Mesenchymal stem cell (in vitro differentiated cells and primary cell): ENCODE measurements at regions not wholly inside any gene's neighbourhood (a gene's known extent, or its start where the extent isn't known, plus 50 kb on each side); places are given as distances from the start of the nearest gene placed in this dataset.

Experiments used
- DNase-seq: peaks from one replicate; pipeline ENCODE4 v3.0.0-alpha.2; 2013
- H2AFZ ChIP-seq: one replicate; pipeline ENCODE4 v1.6.1; 2013; ENCODE audit warnings: low read depth, mild to moderate bottlenecking, control low read depth, inconsistent platforms, low read length, moderate library complexity
- H2AK5ac ChIP-seq: 2 replicates; pipeline ENCODE4 v1.6.1; 2013; ENCODE audit warnings: low read length, moderate library complexity, mild to moderate bottlenecking, inconsistent platforms; ENCODE audit not compliant: severe bottlenecking
- H2BK120ac ChIP-seq: one replicate; pipeline ENCODE4 v1.6.1; 2013; ENCODE audit warnings: low read depth, mild to moderate bottlenecking, inconsistent platforms, low read length, moderate library complexity
- H2BK12ac ChIP-seq, 2 experiments: one replicate each; pipeline ENCODE4 v1.6.1; 2013; ENCODE audit warnings: inconsistent platforms in 2 of 2, low read length in 2 of 2, mild to moderate bottlenecking in 2 of 2, moderate library complexity in 2 of 2, control low read depth in 1 of 2
- H2BK15ac ChIP-seq: one replicate; pipeline ENCODE4 v1.6.1; 2013; ENCODE audit warnings: mild to moderate bottlenecking, low read depth, inconsistent platforms; ENCODE audit not compliant: poor library complexity, severe bottlenecking
- H2BK5ac ChIP-seq: 2 replicates; pipeline ENCODE4 v1.6.1; 2013; ENCODE audit warnings: low read depth, mild to moderate bottlenecking, low read length, control low read depth, inconsistent platforms; ENCODE audit not compliant: poor library complexity, severe bottlenecking
- H3K14ac ChIP-seq, 2 experiments: one replicate each; pipeline ENCODE4 v1.6.1; 2013; ENCODE audit warnings: inconsistent platforms in 2 of 2, low read length in 2 of 2, control low read depth in 1 of 2, mild to moderate bottlenecking in 1 of 2, moderate library complexity in 1 of 2
- H3K18ac ChIP-seq, 2 experiments: one replicate each; pipeline ENCODE4 v1.6.1; 2013; ENCODE audit warnings: inconsistent platforms in 2 of 2, low read length in 2 of 2, control low read depth in 1 of 2, low read depth in 1 of 2, mild to moderate bottlenecking in 1 of 2
- H3K23ac ChIP-seq, 2 experiments: one replicate each; pipeline ENCODE4 v1.6.1; 2013; ENCODE audit warnings: inconsistent platforms in 2 of 2, low read length in 2 of 2, mild to moderate bottlenecking in 2 of 2, moderate library complexity in 2 of 2, control low read depth in 1 of 2
- H3K27ac ChIP-seq: 2 replicates; pipeline ENCODE4 v1.5.1; 2013; ENCODE audit warnings: mild to moderate bottlenecking, moderate library complexity, low read length, control low read depth, inconsistent platforms; ENCODE audit not compliant: poor library complexity, severe bottlenecking
- H3K27me3 ChIP-seq, 2 experiments: 2 replicates each; pipeline versions ENCODE4 v1.6.1 to v1.7.0; 2013; ENCODE audit warnings: low read length in 2 of 2, mild to moderate bottlenecking in 2 of 2, moderate library complexity in 2 of 2, control low read depth in 1 of 2, inconsistent platforms in 1 of 2; ENCODE audit not compliant: control insufficient read depth in 1 of 2, insufficient read depth in 1 of 2
- H3K36me3 ChIP-seq, 2 experiments: 2 replicates each; pipeline versions ENCODE4 v1.6.1 to v1.7.0; 2013; ENCODE audit warnings: low read length in 2 of 2, control low read depth in 1 of 2, inconsistent platforms in 1 of 2, low read depth in 1 of 2, mild to moderate bottlenecking in 1 of 2; ENCODE audit not compliant: insufficient read depth in 2 of 2, control insufficient read depth in 1 of 2
- H3K4ac ChIP-seq, 2 experiments: one replicate each; pipeline ENCODE4 v1.6.1; 2013; ENCODE audit warnings: inconsistent platforms in 2 of 2, low read length in 2 of 2, mild to moderate bottlenecking in 2 of 2, moderate library complexity in 2 of 2, control low read depth in 1 of 2, low read depth in 1 of 2
- H3K4me1 ChIP-seq: 2 replicates; pipeline ENCODE4 v1.6.1; 2013; ENCODE audit warnings: low read depth, low read length, control low read depth; ENCODE audit not compliant: control insufficient read depth, insufficient read depth
- H3K4me2 ChIP-seq: 2 replicates; pipeline ENCODE4 v1.6.1; 2013; ENCODE audit warnings: low read length, mild to moderate bottlenecking, inconsistent platforms; ENCODE audit not compliant: poor library complexity, severe bottlenecking
- H3K4me3 ChIP-seq, 2 experiments: 2 replicates each; pipeline versions ENCODE4 v1.5.1 to v1.7.0; 2013; ENCODE audit warnings: low read length in 2 of 2, mild to moderate bottlenecking in 2 of 2, control low read depth in 1 of 2, low read depth in 1 of 2; ENCODE audit not compliant: insufficient read depth in 1 of 2
- H3K79me1 ChIP-seq: replicated peaks from 2 replicates; pipeline ENCODE4 v1.6.1; 2013; ENCODE audit warnings: mild to moderate bottlenecking, control low read depth, low read length, inconsistent platforms; ENCODE audit not compliant: poor library complexity, severe bottlenecking
- H3K9ac ChIP-seq: 2 replicates; pipeline ENCODE4 v1.7.0; 2013; ENCODE audit warnings: mild to moderate bottlenecking, low read length, moderate library complexity
- H3K9me3 ChIP-seq: 2 replicates; pipeline ENCODE4 v1.7.0; 2013; ENCODE audit warnings: mild to moderate bottlenecking, low read length; ENCODE audit not compliant: control insufficient read depth
- H4K8ac ChIP-seq: one replicate; pipeline ENCODE4 v1.6.1; 2013; ENCODE audit warnings: inconsistent platforms, mild to moderate bottlenecking, low read length, moderate library complexity
- H4K91ac ChIP-seq: one replicate; pipeline ENCODE4 v1.6.1; 2013; ENCODE audit warnings: mild to moderate bottlenecking, low read length, inconsistent platforms
- WGBS: methylation state at CpG from one replicate; pipeline ENCODE4 v1.1.7; 2013; ENCODE audit warnings: mixed read lengths; 5-methylcytosine and 5-hydroxymethylcytosine counted together

DNA sequence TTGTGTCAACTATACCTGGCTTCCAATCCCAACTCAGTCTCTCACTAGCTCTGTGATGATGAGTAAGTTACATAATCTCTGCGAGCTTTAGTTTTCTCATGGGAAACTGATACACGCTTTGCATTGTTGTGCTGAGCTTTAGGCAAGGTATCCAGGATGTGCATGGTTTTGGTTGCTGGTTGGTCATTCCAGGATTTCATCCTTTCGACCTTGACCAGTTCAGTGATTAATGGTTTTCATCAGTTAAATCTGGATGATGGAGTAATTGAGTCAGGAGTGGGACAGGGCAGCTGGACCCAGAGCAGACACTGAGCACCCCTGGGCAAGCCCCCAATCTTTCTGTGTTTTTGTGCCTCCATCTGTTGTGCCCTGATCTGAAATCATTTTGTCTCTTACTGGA lies 417.3 kb upstream of the CADM1 start:
- Histone ChIP-seq H2BK12ac (no peak overlapping the region), H3K79me1 (no peaks in the 10 kb centered on the region), H3K23ac (no peak overlapping the region), H3K18ac (no peak overlapping the region), H2BK15ac (no peak overlapping the region), H4K8ac (no peak overlapping the region), H3K27me3 (peaks cover 0 to 13% of the 10 kb centered on the region in 2 experiments), H3K36me3 (no peaks in the 10 kb centered on the region), H3K9me3 (no peaks in the 10 kb centered on the region), H2BK120ac (no peak overlapping the region), H2AFZ (no peak overlapping the region), H2BK5ac (no peak overlapping the region), H3K4me2 (no peak overlapping the region), H3K14ac (no peak overlapping the region), H3K4ac (no peak overlapping the region), H2AK5ac (peak overlapping the region; percentile 85), H3K4me1 (peaks cover 18% of the 10 kb centered on the region), H3K27ac (peak overlapping the region; percentile 22), H3K9ac (no peak overlapping the region), H4K91ac (no peak overlapping the region), H3K4me3 (no peak overlapping the region)
- DNase-seq, result no peak
- 83% methylated on average over 3 of the region's 3 CpGs for WGBS

DNA sequence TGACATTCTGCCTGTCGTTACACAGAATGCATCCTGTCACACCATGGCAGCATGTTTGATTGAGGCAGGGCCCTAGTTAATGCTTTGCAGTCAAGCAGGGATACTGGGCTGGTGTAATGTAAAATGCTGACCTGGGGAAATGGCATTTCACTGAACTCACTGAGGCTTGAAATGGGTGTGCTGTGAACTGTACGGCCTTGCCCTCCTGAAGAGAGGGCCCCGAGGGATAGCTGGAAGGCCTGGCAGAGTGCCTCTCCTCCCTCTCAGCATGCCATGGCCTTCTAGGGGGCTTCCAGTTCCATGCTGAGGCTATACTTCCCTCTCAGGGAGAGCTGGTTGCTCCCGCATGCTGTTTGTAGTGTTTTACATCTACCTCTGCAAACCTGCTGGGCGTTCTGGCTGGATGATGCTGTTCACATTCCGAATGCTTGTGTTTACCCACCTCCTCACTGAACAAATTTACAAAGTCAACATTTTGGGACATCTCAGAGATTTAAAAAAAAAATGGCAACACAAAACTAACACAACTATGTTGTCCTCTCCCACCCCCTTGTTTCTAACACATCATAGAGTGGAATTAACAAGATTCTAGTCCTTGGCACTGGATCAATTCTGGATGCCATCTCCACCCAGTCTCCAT lies 416.7 kb upstream of the CADM1 start:
- H2AFZ ChIP-seq, result no peak overlapping the region
- H4K91ac ChIP-seq, result no peak overlapping the region
- H3K36me3 ChIP-seq, result no peaks in the 10 kb centered on the region
- no peak overlapping the region for H2BK120ac ChIP-seq
- H2BK12ac ChIP-seq, result no peak overlapping the region
- H3K9ac ChIP-seq, result no peak overlapping the region
- peak overlapping the region; percentile 10 for H3K4me2 ChIP-seq
- no peak overlapping the region for H3K4ac ChIP-seq
- no peaks in the 10 kb centered on the region for H3K9me3 ChIP-seq
- H2BK5ac ChIP-seq, result peak overlapping the region; percentile 14
- H3K18ac ChIP-seq, result no peak overlapping the region
- H3K79me1 ChIP-seq, result no peaks in the 10 kb centered on the region
- no peak overlapping the region for H4K8ac ChIP-seq
- H3K27ac ChIP-seq, result peak overlapping the region; percentile 85
- H2BK15ac ChIP-seq, result no peak overlapping the region
- peak overlapping the region; percentile 71 for H2AK5ac ChIP-seq
- 85% methylated on average over 6 of the region's 6 CpGs for WGBS
- H3K27me3 ChIP-seq, result peaks cover 0 to 9% of the 10 kb centered on the region in 2 experiments
- no peak overlapping the region for H3K4me3 ChIP-seq
- no peak for DNase-seq
- H3K4me1 ChIP-seq, result peaks cover 18% of the 10 kb centered on the region
- no peak overlapping the region for H3K23ac ChIP-seq
- H3K14ac ChIP-seq, result no peak overlapping the region

DNA sequence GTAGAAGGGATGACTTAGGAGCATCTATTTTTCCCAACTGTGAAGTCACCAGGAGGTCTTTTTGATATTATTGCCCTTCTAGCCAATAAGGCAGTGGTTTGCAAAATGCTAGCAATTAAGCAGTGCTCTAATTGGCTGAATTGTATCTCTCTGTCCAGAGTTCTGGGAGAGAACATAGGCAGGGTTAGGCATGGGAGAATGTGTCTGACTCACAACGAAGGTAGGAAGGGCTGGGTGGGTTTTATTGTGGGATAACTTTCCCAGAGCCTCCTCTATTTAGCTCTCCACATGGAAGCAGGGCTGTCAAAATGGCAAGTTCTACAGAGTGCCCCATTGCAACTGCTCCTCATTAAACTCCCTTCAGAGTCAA lies 415.9 kb upstream of the CADM1 start:
- Histone ChIP-seq H3K79me1 (no peaks in the 10 kb centered on the region), H3K4me3 (no peak overlapping the region), H2AK5ac (peak overlapping the region; percentile 71), H2BK5ac (no peak overlapping the region), H2BK12ac (no peak overlapping the region), H3K9ac (no peak overlapping the region), H3K18ac (no peak overlapping the region), H2AFZ (no peak overlapping the region), H3K23ac (no peak overlapping the region), H4K91ac (no peak overlapping the region), H3K4me1 (peaks cover 18% of the 10 kb centered on the region), H3K27me3 (peaks cover 0 to 5% of the 10 kb centered on the region in 2 experiments), H3K9me3 (no peaks in the 10 kb centered on the region), H3K27ac (peak overlapping the region; percentile 85), H3K14ac (no peak overlapping the region), H4K8ac (no peak overlapping the region), H3K4ac (no peak overlapping the region), H2BK120ac (no peak overlapping the region), H3K4me2 (no peak overlapping the region), H2BK15ac (no peak overlapping the region), H3K36me3 (no peaks in the 10 kb centered on the region)
- no peak for DNase-seq
- no CpG with 5 or more reads among the region's 1 CpG for WGBS

DNA sequence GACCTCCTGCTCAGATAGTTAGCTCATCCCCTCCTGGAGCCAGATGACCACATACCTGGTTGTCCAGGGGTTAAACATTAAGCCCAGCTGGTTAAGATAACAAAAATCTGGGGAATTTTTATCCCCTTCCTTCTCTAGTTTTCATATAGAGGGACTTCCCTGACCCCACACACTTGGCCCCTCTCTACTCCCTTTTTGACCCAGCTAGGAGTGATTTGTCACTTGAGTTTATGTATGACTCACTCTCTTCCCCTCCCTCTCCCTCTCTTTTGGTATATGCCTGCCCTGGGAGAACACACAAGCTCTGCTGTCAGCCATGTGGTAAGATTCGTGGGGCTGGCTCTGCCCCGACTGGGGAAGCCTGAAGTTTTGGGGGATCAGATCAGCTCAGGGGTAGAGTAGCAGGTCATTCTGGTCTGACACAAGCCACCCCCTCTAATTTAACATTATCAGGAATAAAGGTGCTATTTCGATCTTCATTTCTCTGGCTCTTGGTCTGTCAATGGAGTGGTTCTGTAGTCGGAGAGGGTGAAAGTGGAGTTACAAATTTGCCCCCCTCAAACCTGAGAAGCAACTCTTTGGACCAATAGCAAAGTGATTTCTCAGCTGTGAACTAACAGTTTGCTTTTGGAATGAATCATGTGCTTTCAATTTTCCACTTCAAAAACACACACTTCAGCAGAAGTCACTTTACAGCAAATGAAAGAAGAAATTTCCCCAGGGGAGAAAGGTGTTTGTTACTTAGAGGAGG lies 415.3 kb upstream of the CADM1 start:
- Histone ChIP-seq H3K79me1 (no peaks in the 10 kb centered on the region), H3K4ac (no peak overlapping the region), H3K9me3 (no peaks in the 10 kb centered on the region), H2BK5ac (peak overlapping the region; percentile 33), H2BK15ac (no peak overlapping the region), H3K4me3 (no peak overlapping the region), H3K4me1 (peaks cover 15% of the 10 kb centered on the region), H3K18ac (no peak overlapping the region), H4K8ac (no peak overlapping the region), H3K4me2 (no peak overlapping the region), H2AK5ac (peak overlapping the region; percentile 28), H3K27ac (peak overlapping the region; percentile 85), H4K91ac (no peak overlapping the region), H2AFZ (no peak overlapping the region), H3K36me3 (no peaks in the 10 kb centered on the region), H3K27me3 (peaks cover 0 to 5% of the 10 kb centered on the region in 2 experiments), H2BK120ac (no peak overlapping the region), H3K9ac (no peak overlapping the region), H3K14ac (no peak overlapping the region), H2BK12ac (no peak overlapping the region), H3K23ac (no peak overlapping the region)
- 43% methylated on average over 3 of the region's 4 CpGs for WGBS
- peak; percentile 67 for DNase-seq
